ENCODE measurements at regions not wholly inside any gene's neighbourhood (a gene's known extent, or its start where the extent isn't known, plus 50 kb on each side); places are given as distances from the start of the nearest gene placed in this dataset.

- no peak for DNase-seq
Measured at GRCh38 chr3:181860235-181860634, 148.5 kb downstream of the SOX2 start.

- no peak for DNase-seq
Measured at GRCh38 chr3:181862502-181862901, 150.8 kb downstream of the SOX2 start.

GRCh38 chr3:181868576-181869082 lies 156.9 kb downstream of the SOX2 start:
- DNase-seq: no peak

- DNase-seq: no peak
Measured at GRCh38 chr3:181872887-181873286, 161.2 kb downstream of the SOX2 start.

GRCh38 chr3:181879926-181880325 lies 168.2 kb downstream of the SOX2 start:
- DNase-seq: no peak

- DNase-seq: no peak
Measured at GRCh38 chr3:181880331-181880730, 168.6 kb downstream of the SOX2 start.

GRCh38 chr3:181881749-181882148 lies 170.0 kb downstream of the SOX2 start:
- no peak for DNase-seq

GRCh38 chr3:181885868-181886630 lies 174.3 kb downstream of the SOX2 start:
- DNase-seq: no peak

- DNase-seq: no peak
Measured at GRCh38 chr3:181886676-181887075, 175.0 kb downstream of the SOX2 start.

GRCh38 chr3:181887685-181888084 lies 176.0 kb downstream of the SOX2 start:
- DNase-seq: no peak

GRCh38 chr3:181888234-181888633 lies 176.5 kb downstream of the SOX2 start:
- no peak for DNase-seq

- DNase-seq: no peak
Measured at GRCh38 chr3:181892848-181893247, 181.1 kb downstream of the SOX2 start.

- no peak for DNase-seq
Measured at GRCh38 chr3:181896605-181897004, 184.9 kb downstream of the SOX2 start.

GRCh38 chr3:181899702-181900101 lies 188.0 kb downstream of the SOX2 start:
- DNase-seq: no peak

- no peak for DNase-seq
Measured at GRCh38 chr3:181901626-181902025, 189.9 kb downstream of the SOX2 start.

GRCh38 chr3:181906338-181906737 lies 194.6 kb downstream of the SOX2 start:
- no peak for DNase-seq

- no peak for DNase-seq
Measured at GRCh38 chr3:181909241-181909640, 197.5 kb downstream of the SOX2 start.

GRCh38 chr3:181912384-181912783 lies 200.7 kb downstream of the SOX2 start:
- no peak for DNase-seq

- no peak for DNase-seq
Measured at GRCh38 chr3:181913254-181913653, 201.5 kb downstream of the SOX2 start.

GRCh38 chr3:181915551-181915950 lies 203.8 kb downstream of the SOX2 start:
- DNase-seq: no peak

GRCh38 chr3:181916013-181916412 lies 204.3 kb downstream of the SOX2 start:
- no peak for DNase-seq

- no peak for DNase-seq
Measured at GRCh38 chr3:181917027-181917426, 205.3 kb downstream of the SOX2 start.

- no peak for DNase-seq
Measured at GRCh38 chr3:181919375-181919774, 207.7 kb downstream of the SOX2 start.

- DNase-seq: no peak
Measured at GRCh38 chr3:181920409-181920808, 208.7 kb downstream of the SOX2 start.

GRCh38 chr3:181921220-181921619 lies 209.5 kb downstream of the SOX2 start:
- no peak for DNase-seq
